ENCODE measurements at regions not wholly inside any gene's neighbourhood (a gene's known extent, or its start where the extent isn't known, plus 50 kb on each side); places are given as distances from the start of the nearest gene placed in this dataset.

GRCh38 chr3:171949554-171949953 is 89.8 kb upstream of the FNDC3B start:
- Mint-ChIP-seq H3K4me3 (no peak overlapping the region), H3K36me3 (ENCODE audit: low read depth) (no peaks in the 10 kb centered on the region), H3K27me3 (peaks cover 20% of the 10 kb centered on the region), H3K27ac (no peak overlapping the region), H3K9me3 (no peaks in the 10 kb centered on the region), H3K4me1 (ENCODE audit: low read depth) (no peaks in the 10 kb centered on the region)

GRCh38 chr3:171950373-171950772 is 89.0 kb upstream of the FNDC3B start:
- H3K27me3 Mint-ChIP-seq = peaks cover 23% of the 10 kb centered on the region
- H3K36me3 Mint-ChIP-seq (ENCODE audit: low read depth) = no peaks in the 10 kb centered on the region
- peak overlapping the region; percentile 33 for H3K27ac Mint-ChIP-seq

GRCh38 chr3:171951597-171951996 is 87.8 kb upstream of the FNDC3B start:
- Mint-ChIP-seq H3K9me3 (no peaks in the 10 kb centered on the region), H3K36me3 (ENCODE audit: low read depth) (no peaks in the 10 kb centered on the region), H3K27ac (no peak overlapping the region), H3K4me1 (ENCODE audit: low read depth) (no peaks in the 10 kb centered on the region), H3K4me3 (no peak overlapping the region), H3K27me3 (peaks cover 24% of the 10 kb centered on the region)

More at GRCh38 chr3:171950373-171950772, 89.0 kb upstream of the FNDC3B start:
- H3K4me1 Mint-ChIP-seq (ENCODE audit: low read depth) = no peaks in the 10 kb centered on the region
- no peaks in the 10 kb centered on the region for H3K9me3 Mint-ChIP-seq
- no peak overlapping the region for H3K4me3 Mint-ChIP-seq

- peaks cover 17% of the 10 kb centered on the region for H3K27me3 Mint-ChIP-seq
- H3K4me3 Mint-ChIP-seq = no peak overlapping the region
- H3K36me3 Mint-ChIP-seq (ENCODE audit: low read depth) = no peaks in the 10 kb centered on the region
- H3K9me3 Mint-ChIP-seq = no peaks in the 10 kb centered on the region
- no peak overlapping the region for H3K27ac Mint-ChIP-seq
- no peaks in the 10 kb centered on the region for H3K4me1 Mint-ChIP-seq (ENCODE audit: low read depth)
These were observed 85.9 kb upstream of the FNDC3B start for GRCh38 chr3:171953301-171954022.

GRCh38 chr3:171954690-171955383 is 84.5 kb upstream of the FNDC3B start:
- Mint-ChIP-seq H3K27ac (no peak overlapping the region), H3K4me3 (no peak overlapping the region), H3K9me3 (no peaks in the 10 kb centered on the region), H3K27me3 (peaks cover 17% of the 10 kb centered on the region), H3K4me1 (ENCODE audit: low read depth) (peaks cover 11% of the 10 kb centered on the region), H3K36me3 (ENCODE audit: low read depth) (no peaks in the 10 kb centered on the region)

GRCh38 chr3:171955598-171955997 is 83.8 kb upstream of the FNDC3B start:
- H3K27me3 Mint-ChIP-seq = peaks cover 15% of the 10 kb centered on the region

GRCh38 chr3:171956181-171956683 is 83.1 kb upstream of the FNDC3B start:
- Mint-ChIP-seq H3K36me3 (ENCODE audit: low read depth) (no peaks in the 10 kb centered on the region), H3K4me1 (ENCODE audit: low read depth) (peaks cover 25% of the 10 kb centered on the region), H3K27ac (no peak overlapping the region), H3K4me3 (no peak overlapping the region), H3K9me3 (no peaks in the 10 kb centered on the region), H3K27me3 (peaks cover 14% of the 10 kb centered on the region)

More at GRCh38 chr3:171955598-171955997, 83.8 kb upstream of the FNDC3B start:
- Mint-ChIP-seq H3K9me3 (no peaks in the 10 kb centered on the region), H3K27ac (no peak overlapping the region), H3K36me3 (ENCODE audit: low read depth) (no peaks in the 10 kb centered on the region), H3K4me3 (no peak overlapping the region), H3K4me1 (ENCODE audit: low read depth) (peaks cover 19% of the 10 kb centered on the region)

GRCh38 chr3:171956705-171957104 is 82.7 kb upstream of the FNDC3B start:
- peaks cover 29% of the 10 kb centered on the region for H3K4me1 Mint-ChIP-seq (ENCODE audit: low read depth)
- no peak overlapping the region for H3K27ac Mint-ChIP-seq
- no peak overlapping the region for H3K4me3 Mint-ChIP-seq
- H3K27me3 Mint-ChIP-seq = peaks cover 14% of the 10 kb centered on the region
- no peaks in the 10 kb centered on the region for H3K9me3 Mint-ChIP-seq
- H3K36me3 Mint-ChIP-seq (ENCODE audit: low read depth) = no peaks in the 10 kb centered on the region

GRCh38 chr3:171959532-171960089 is 79.8 kb upstream of the FNDC3B start:
- Mint-ChIP-seq H3K27ac (peak overlapping the region; percentile 84), H3K4me3 (peak overlapping the region; percentile 17), H3K4me1 (ENCODE audit: low read depth) (peaks cover 29% of the 10 kb centered on the region), H3K27me3 (peaks cover 7% of the 10 kb centered on the region), H3K9me3 (no peaks in the 10 kb centered on the region), H3K36me3 (ENCODE audit: low read depth) (no peaks in the 10 kb centered on the region)

GRCh38 chr3:171960159-171960558 is 79.2 kb upstream of the FNDC3B start:
- no peaks in the 10 kb centered on the region for H3K9me3 Mint-ChIP-seq
- H3K36me3 Mint-ChIP-seq (ENCODE audit: low read depth) = no peaks in the 10 kb centered on the region
- H3K27ac Mint-ChIP-seq = peak overlapping the region; percentile 84
- H3K4me1 Mint-ChIP-seq (ENCODE audit: low read depth) = peaks cover 29% of the 10 kb centered on the region
- H3K4me3 Mint-ChIP-seq = peak overlapping the region; percentile 17
- H3K27me3 Mint-ChIP-seq = peaks cover 4% of the 10 kb centered on the region

- H3K27me3 Mint-ChIP-seq = no peaks in the 10 kb centered on the region
- no peaks in the 10 kb centered on the region for H3K36me3 Mint-ChIP-seq (ENCODE audit: low read depth)
These were observed 77.1 kb upstream of the FNDC3B start for GRCh38 chr3:171962137-171962720.

GRCh38 chr3:171963546-171963945 is 75.8 kb upstream of the FNDC3B start:
- H3K36me3 Mint-ChIP-seq (ENCODE audit: low read depth) = no peaks in the 10 kb centered on the region

More at GRCh38 chr3:171962137-171962720, 77.1 kb upstream of the FNDC3B start:
- Mint-ChIP-seq H3K4me1 (ENCODE audit: low read depth) (peaks cover 38% of the 10 kb centered on the region), H3K4me3 (no peak overlapping the region), H3K9me3 (no peaks in the 10 kb centered on the region), H3K27ac (no peak overlapping the region)

GRCh38 chr3:171965067-171965712 is 74.2 kb upstream of the FNDC3B start:
- no peak overlapping the region for H3K4me3 Mint-ChIP-seq

More at GRCh38 chr3:171963546-171963945, 75.8 kb upstream of the FNDC3B start:
- Mint-ChIP-seq H3K27me3 (no peaks in the 10 kb centered on the region), H3K4me1 (ENCODE audit: low read depth) (peaks cover 41% of the 10 kb centered on the region), H3K9me3 (no peaks in the 10 kb centered on the region), H3K27ac (no peak overlapping the region), H3K4me3 (no peak overlapping the region)

GRCh38 chr3:171966533-171967136 is 72.7 kb upstream of the FNDC3B start:
- Mint-ChIP-seq H3K4me1 (ENCODE audit: low read depth) (peaks cover 18% of the 10 kb centered on the region), H3K27ac (no peak overlapping the region), H3K36me3 (ENCODE audit: low read depth) (no peaks in the 10 kb centered on the region), H3K9me3 (peaks cover 3% of the 10 kb centered on the region), H3K4me3 (no peak overlapping the region), H3K27me3 (no peaks in the 10 kb centered on the region)

More at GRCh38 chr3:171965067-171965712, 74.2 kb upstream of the FNDC3B start:
- Mint-ChIP-seq H3K4me1 (ENCODE audit: low read depth) (peaks cover 27% of the 10 kb centered on the region), H3K27ac (no peak overlapping the region), H3K9me3 (peaks cover 3% of the 10 kb centered on the region), H3K36me3 (ENCODE audit: low read depth) (no peaks in the 10 kb centered on the region), H3K27me3 (no peaks in the 10 kb centered on the region)
